Activated CD8-positive, alpha-beta T cell treated with anti-CD3 and anti-CD28 coated beads for 36 hours (primary cell): ENCODE measurements at regions not wholly inside any gene's neighbourhood (a gene's known extent, or its start where the extent isn't known, plus 50 kb on each side); places are given as distances from the start of the nearest gene placed in this dataset.

Source experiments
- ATAC-seq: fragments of 200-7000 bp; cut with Tn5 transposase; one replicate; pipeline ENCODE4 v1.10.0; 2021; ENCODE audit warnings: mild to moderate bottlenecking, moderate library complexity
- CTCF ChIA-PET: fragments of 350-600 bp; sonication (Branson Sonifier 250); formaldehyde crosslinking; loops from one replicate; lab custom pipeline; 2021; ENCODE audit warnings: antibody characterized with exemption; lab: Charles Lee
- POLR2A ChIA-PET: fragments of 350-600 bp; sonication (Branson Sonifier 250); formaldehyde crosslinking; loops from one replicate; lab custom pipeline; 2021; ENCODE audit warnings: antibody characterized with exemption; lab: Charles Lee
- DNase-seq: peaks from one replicate; pipeline ENCODE4 v3.0.0-alpha.2; 2020
- H3K27ac Mint-ChIP-seq: one replicate; pipeline ENCODE4 v1.8.0; 2021; ENCODE audit warnings: mild to moderate bottlenecking, mixed read lengths
- H3K27me3 Mint-ChIP-seq: one replicate; pipeline ENCODE4 v1.8.0; 2021; ENCODE audit warnings: mixed read lengths
- H3K36me3 Mint-ChIP-seq: one replicate; pipeline ENCODE4 v1.8.0; 2021; ENCODE audit warnings: low read depth, mixed read lengths
- H3K4me1 Mint-ChIP-seq: one replicate; pipeline ENCODE4 v1.8.0; 2021; ENCODE audit warnings: low read depth, mixed read lengths
- H3K4me3 Mint-ChIP-seq: one replicate; pipeline ENCODE4 v1.8.0; 2021; ENCODE audit warnings: mild to moderate bottlenecking, moderate library complexity, mixed read lengths
- H3K9me3 Mint-ChIP-seq: one replicate; pipeline ENCODE4 v1.8.0; 2021; ENCODE audit warnings: mixed read lengths
- intact Hi-C: fragments of 100-400 bp; cut with micrococcal nuclease; formaldehyde crosslinking; loops from one replicate; pipeline ENCODE4 v1.10.0; 2022
- TF ChIP-seq, protein P1 (sequence below): fragments of 200-600 bp; IDR thresholded peaks from one replicate; pipeline ENCODE4 v1.8.0; 2022; ENCODE audit warnings: antibody characterized with exemption, mild to moderate bottlenecking

DNA sequence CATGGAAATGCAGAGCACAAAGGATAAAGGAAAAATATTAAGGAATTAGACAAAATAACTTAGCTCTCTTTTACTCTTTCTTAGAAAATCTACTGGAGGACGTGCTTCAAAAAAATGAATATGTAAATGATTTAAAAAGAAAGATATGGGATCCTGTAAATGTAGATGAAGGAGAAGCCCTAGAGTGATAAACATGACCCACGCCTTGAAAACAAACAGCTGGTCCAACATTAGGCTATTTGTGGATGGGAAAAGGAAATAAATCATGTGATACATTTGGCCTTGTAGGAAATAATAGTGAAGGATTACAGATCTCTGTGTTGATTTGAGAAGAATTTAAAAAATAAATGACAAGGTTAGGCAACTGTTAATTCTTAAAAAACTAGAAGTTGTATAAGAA lies 492.1 kb upstream of the SLC39A10 start:
- ATAC-seq = no peak
- intact Hi-C loops = no loop called here

DNA sequence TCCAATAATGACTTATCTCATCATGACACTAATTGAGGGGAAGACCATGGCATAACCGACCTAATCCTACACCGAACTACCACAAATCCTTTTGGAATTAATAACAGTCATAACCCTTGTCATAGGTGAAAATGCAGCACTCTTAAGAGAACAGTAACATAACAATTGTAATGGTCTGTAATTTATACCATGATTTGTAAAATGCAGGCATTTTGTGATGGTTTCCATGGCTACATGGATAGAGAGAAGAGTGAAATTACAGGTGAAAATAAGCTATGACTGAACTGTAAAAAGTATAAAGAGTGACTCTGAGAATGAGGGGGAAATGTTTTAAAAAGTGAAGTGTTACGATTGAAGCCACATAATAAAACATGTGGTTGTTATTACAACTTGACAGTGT lies 494.1 kb upstream of the SLC39A10 start:
- CTCF ChIA-PET = no interaction called here
- ATAC-seq = no peak

More for the DNA sequence above, 492.1 kb upstream of the SLC39A10 start:
- Mint-ChIP-seq H3K27me3 (no peaks in the 10 kb centered on the region), H3K9me3 (no peaks in the 10 kb centered on the region), H3K27ac (no peak overlapping the region), H3K4me1 (peaks cover 3% of the 10 kb centered on the region), H3K36me3 (no peaks in the 10 kb centered on the region), H3K4me3 (no peak overlapping the region)
- no peak for DNase-seq
- TF ChIP-seq, protein P1, sequence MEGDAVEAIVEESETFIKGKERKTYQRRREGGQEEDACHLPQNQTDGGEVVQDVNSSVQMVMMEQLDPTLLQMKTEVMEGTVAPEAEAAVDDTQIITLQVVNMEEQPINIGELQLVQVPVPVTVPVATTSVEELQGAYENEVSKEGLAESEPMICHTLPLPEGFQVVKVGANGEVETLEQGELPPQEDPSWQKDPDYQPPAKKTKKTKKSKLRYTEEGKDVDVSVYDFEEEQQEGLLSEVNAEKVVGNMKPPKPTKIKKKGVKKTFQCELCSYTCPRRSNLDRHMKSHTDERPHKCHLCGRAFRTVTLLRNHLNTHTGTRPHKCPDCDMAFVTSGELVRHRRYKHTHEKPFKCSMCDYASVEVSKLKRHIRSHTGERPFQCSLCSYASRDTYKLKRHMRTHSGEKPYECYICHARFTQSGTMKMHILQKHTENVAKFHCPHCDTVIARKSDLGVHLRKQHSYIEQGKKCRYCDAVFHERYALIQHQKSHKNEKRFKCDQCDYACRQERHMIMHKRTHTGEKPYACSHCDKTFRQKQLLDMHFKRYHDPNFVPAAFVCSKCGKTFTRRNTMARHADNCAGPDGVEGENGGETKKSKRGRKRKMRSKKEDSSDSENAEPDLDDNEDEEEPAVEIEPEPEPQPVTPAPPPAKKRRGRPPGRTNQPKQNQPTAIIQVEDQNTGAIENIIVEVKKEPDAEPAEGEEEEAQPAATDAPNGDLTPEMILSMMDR = no peak
- CTCF ChIA-PET = no interaction called here
- POLR2A ChIA-PET = interaction anchor here (1.2 kb wide), 1 partner anchor 559 kb away, joined by 3 read pairs; no protein-coding TSS in a partner anchor

DNA sequence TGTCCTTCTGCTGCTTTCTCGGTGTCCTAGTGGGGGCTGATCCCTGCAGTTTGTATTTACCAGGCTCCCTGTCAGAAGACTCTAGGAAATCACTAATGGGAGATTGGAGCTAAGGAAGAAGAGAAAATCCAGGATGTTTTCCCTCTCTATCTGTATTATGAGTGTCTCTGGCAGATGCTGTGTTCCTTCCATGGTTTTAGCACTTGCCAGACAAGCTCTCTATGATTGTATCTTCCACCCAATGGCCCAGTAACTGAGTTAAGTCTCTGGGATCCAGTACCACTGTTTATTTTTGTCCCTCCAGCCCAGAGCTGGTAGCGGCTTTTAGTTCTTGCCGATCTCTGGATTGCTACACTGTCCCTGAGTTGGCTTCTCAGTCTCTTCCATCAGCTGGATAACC lies 494.8 kb upstream of the SLC39A10 start:
- no peak overlapping the region for H3K27ac Mint-ChIP-seq
- DNase-seq = no peak
- TF ChIP-seq, protein P1 = no peak
- intact Hi-C loops = no loop called here
- CTCF ChIA-PET = interaction anchor here (1.8 kb wide), 1 partner anchor 10 kb away, joined by 6 read pairs; no protein-coding TSS in a partner anchor
- H3K4me3 Mint-ChIP-seq = no peak overlapping the region
- no peak for ATAC-seq
- H3K9me3 Mint-ChIP-seq = no peaks in the 10 kb centered on the region
- H3K4me1 Mint-ChIP-seq = no peaks in the 10 kb centered on the region
- H3K27me3 Mint-ChIP-seq = no peaks in the 10 kb centered on the region
- H3K36me3 Mint-ChIP-seq = no peaks in the 10 kb centered on the region
- POLR2A ChIA-PET = no interaction called here

More for the DNA sequence above, 494.1 kb upstream of the SLC39A10 start:
- Mint-ChIP-seq H3K27me3 (no peaks in the 10 kb centered on the region), H3K9me3 (no peaks in the 10 kb centered on the region), H3K27ac (no peak overlapping the region), H3K4me1 (peaks cover 2% of the 10 kb centered on the region), H3K36me3 (no peaks in the 10 kb centered on the region), H3K4me3 (no peak overlapping the region)
- TF ChIP-seq, protein P1 = no peak
- POLR2A ChIA-PET = no interaction called here
- DNase-seq = no peak
- intact Hi-C loops = no loop called here

DNA sequence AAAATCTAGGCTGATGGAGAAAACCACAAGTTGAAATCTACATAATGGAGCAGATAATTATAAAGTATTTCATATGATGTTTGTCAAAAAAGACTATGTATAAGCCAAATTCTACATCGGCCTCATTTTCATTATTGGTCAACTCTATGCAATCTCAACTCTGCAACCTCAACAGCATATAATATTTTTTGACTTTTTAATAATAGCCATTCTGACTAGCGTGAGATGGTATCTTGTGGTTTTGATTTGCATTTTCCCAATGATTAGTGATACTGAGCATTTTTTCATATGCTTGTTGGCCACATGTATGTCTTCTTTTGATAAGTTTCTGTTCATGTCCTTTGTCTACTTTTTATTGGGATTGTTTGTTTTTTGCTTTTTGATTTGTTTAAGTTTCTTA lies 496.1 kb upstream of the SLC39A10 start:
- ChIA-PET CTCF (interaction anchor here (1.8 kb wide), 1 partner anchor 9 kb away, joined by 6 read pairs; no protein-coding TSS in a partner anchor), POLR2A (no interaction called here)
- DNase-seq (no peak), ATAC-seq (no peak)
- Mint-ChIP-seq H3K27me3 (no peaks in the 10 kb centered on the region), H3K4me1 (no peaks in the 10 kb centered on the region), H3K4me3 (no peak overlapping the region), H3K9me3 (no peaks in the 10 kb centered on the region), H3K27ac (no peak overlapping the region), H3K36me3 (no peaks in the 10 kb centered on the region)
- TF ChIP-seq, protein P1 = no peak
- intact Hi-C loops = no loop called here

DNA sequence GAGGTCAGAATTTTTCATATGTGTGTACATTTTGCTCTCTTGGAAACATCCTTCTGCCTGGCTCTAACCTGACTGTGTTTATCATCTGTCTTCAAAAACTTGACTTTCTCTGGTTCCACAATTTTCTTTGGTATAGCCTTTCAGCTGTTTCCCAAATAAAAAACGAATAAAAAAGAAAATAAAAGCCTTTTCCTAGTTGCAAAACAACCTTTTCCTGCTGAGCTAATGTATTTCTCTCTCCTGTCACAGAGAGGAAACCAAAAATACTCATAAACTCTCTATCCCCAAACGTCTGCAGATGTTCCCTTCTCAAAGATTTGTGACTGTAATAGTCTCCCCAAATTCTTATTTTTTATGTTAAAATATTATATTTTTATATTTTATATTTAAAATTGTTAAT lies 505.3 kb upstream of the SLC39A10 start:
- no peak for DNase-seq
- intact Hi-C loops = no loop called here
- H3K9me3 Mint-ChIP-seq = no peaks in the 10 kb centered on the region
- POLR2A ChIA-PET = no interaction called here
- CTCF ChIA-PET = interaction anchor here (1.9 kb wide), 1 partner anchor 10 kb away, joined by 6 read pairs; no protein-coding TSS in a partner anchor
- H3K36me3 Mint-ChIP-seq = no peaks in the 10 kb centered on the region
- no peaks in the 10 kb centered on the region for H3K27me3 Mint-ChIP-seq
- no peak overlapping the region for H3K4me3 Mint-ChIP-seq
- ATAC-seq = no peak
- H3K27ac Mint-ChIP-seq = no peak overlapping the region
- TF ChIP-seq, protein P1 = no peak
- H3K4me1 Mint-ChIP-seq = no peaks in the 10 kb centered on the region
